ENCODE measurements at regions not wholly inside any gene's neighbourhood (a gene's known extent, or its start where the extent isn't known, plus 50 kb on each side); places are given as distances from the start of the nearest gene placed in this dataset.

DNA sequence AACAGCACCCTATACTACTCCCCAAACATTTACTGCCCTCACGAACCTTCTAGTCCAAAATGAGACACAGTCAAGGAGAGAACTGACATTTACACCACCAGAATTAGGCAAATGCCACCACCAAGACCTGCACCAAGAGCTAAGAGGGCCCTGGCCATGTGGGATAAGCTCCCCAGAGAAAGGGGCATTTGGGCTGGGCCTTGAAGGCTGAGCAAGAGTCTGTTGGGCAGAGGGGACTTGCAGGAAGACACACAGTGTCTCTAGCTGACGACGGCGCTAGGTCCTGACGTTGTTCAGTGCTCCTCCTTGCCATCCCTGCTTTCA lies 326.4 kb upstream of the ZMIZ1 start:
- CTCF ChIA-PET, result no interaction called here
- peaks cover 0 to 3% (median 0%) of the 10 kb centered on the region in 3 donors for H3K9me3 ChIP-seq (ENCODE audit: control extremely low read depth in 1 of 3, control insufficient read depth in 2 of 3, insufficient read depth in 1 of 3, low read length in 2 of 3)
- no peak overlapping the region for H3K27ac Mint-ChIP-seq
- H3K36me3 ChIP-seq (replicated peaks in 1 of 2; ENCODE audit: control extremely low read depth in 1 of 2, control insufficient read depth in 1 of 2, extremely low read depth in 1 of 2, insufficient read depth in 2 of 2, low read length in 1 of 2), result no peaks in the 10 kb centered on the region
- H3K79me2 ChIP-seq (ENCODE audit: control insufficient read depth, insufficient read depth, low read length), result no peaks in the 10 kb centered on the region
- no peak overlapping the region for H3K4me3 ChIP-seq (ENCODE audit: control extremely low read depth in 1 of 5, extremely low read depth in 1 of 5, insufficient read depth in 1 of 5, low read depth in 2 of 5, low read length in 4 of 5)
- ATAC-seq (ENCODE audit: low read depth) (no peak), DNase-seq (no peak)
- H3K4me1 ChIP-seq (ENCODE audit: control insufficient read depth in 2 of 2, insufficient read depth in 2 of 2, low read length in 2 of 2), result no peaks in the 10 kb centered on the region
- H3K27me3 Mint-ChIP-seq, result peaks cover 27% of the 10 kb centered on the region
- POLR2A ChIA-PET, result no interaction called here
- H3K27ac ChIP-seq (ENCODE audit: low read length in 2 of 2), result no peak overlapping the region
- H3K4me2 ChIP-seq (replicated peaks; ENCODE audit: low read depth, low read length, poor library complexity, severe bottlenecking), result no peak overlapping the region
- no peak overlapping the region for H2AFZ ChIP-seq (ENCODE audit: insufficient read depth, low read depth, low read length, poor library complexity, severe bottlenecking)
- intact Hi-C loops (cut with micrococcal nuclease), result no loop called here
- no peak overlapping the region for H3K9ac ChIP-seq (ENCODE audit: low read length)
- WGBS (ENCODE audit: insufficient coverage), result 87% methylated on average over 5 of the region's 5 CpGs
- H4K20me1 ChIP-seq (ENCODE audit: control insufficient read depth, insufficient read depth, low read length, poor library complexity, severe bottlenecking), result no peaks in the 10 kb centered on the region
- H3K27me3 ChIP-seq (replicated peaks in 1 of 4; ENCODE audit: control extremely low read depth in 1 of 4, control insufficient read depth in 3 of 4, insufficient read depth in 4 of 4, low read length in 3 of 4), result peaks cover 0 to 4% (median under 1%) of the 10 kb centered on the region in 4 experiments
- no peak overlapping the region for H3K4me3 Mint-ChIP-seq
- TF ChIP-seq EZH2 (IDR thresholded peaks at IDR 0.05; ENCODE audit: borderline replicate concordance, insufficient read depth, low read depth, low read length, poor library complexity, severe bottlenecking), result no peak
- TF ChIP-seq, protein P1, sequence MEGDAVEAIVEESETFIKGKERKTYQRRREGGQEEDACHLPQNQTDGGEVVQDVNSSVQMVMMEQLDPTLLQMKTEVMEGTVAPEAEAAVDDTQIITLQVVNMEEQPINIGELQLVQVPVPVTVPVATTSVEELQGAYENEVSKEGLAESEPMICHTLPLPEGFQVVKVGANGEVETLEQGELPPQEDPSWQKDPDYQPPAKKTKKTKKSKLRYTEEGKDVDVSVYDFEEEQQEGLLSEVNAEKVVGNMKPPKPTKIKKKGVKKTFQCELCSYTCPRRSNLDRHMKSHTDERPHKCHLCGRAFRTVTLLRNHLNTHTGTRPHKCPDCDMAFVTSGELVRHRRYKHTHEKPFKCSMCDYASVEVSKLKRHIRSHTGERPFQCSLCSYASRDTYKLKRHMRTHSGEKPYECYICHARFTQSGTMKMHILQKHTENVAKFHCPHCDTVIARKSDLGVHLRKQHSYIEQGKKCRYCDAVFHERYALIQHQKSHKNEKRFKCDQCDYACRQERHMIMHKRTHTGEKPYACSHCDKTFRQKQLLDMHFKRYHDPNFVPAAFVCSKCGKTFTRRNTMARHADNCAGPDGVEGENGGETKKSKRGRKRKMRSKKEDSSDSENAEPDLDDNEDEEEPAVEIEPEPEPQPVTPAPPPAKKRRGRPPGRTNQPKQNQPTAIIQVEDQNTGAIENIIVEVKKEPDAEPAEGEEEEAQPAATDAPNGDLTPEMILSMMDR (IDR thresholded peaks at IDR 0.05), result no peak
- H3K9me3 Mint-ChIP-seq (ENCODE audit: insufficient read depth), result peaks cover 1% of the 10 kb centered on the region
- no peaks in the 10 kb centered on the region for H3K4me1 Mint-ChIP-seq

DNA sequence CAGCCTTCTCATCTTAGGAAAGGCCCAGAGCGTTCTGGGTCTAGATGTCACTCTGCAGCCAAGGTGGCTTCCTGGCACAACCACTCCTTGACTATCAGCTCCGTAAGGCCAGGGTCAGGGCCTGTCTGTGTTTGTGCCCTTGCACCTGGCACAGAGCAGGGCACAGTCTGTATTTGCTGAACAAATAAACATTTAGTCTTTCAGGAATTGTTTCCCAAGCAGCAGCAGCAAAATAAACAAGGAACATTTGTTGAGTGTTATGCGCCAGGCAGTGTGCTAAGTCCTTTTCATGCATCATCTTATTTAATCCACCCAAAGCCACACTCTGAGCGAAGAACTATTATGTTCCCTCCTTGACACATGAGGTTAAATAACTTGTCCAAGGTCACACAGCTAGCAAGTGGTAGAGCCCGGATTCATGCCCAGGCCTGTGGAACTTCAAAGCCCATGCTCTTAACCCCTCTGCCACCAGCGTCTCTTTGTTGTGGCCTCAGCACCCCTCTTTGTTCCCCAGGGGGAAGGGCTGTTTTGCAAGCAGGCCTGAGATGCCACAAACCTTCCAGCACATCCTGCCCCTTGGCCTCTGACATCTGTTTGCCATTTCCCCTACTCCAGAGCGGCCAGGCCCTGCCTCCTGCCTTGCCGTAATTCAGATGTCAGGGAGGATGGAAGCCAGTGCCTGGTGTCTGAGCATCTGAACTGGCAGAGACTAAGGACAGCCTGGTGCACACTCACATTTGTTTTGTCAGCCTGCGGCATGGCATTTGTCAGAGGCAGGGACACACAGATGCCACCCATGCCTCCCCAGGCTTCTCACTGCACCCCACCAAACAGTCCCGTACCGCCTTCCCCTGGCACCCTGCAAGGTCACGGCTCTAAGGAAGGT lies 325.8 kb upstream of the ZMIZ1 start:
- no peaks in the 10 kb centered on the region for H3K9me3 Mint-ChIP-seq (ENCODE audit: insufficient read depth)
- no peak for TF ChIP-seq EZH2 (IDR thresholded peaks at IDR 0.05; ENCODE audit: borderline replicate concordance, insufficient read depth, low read depth, low read length, poor library complexity, severe bottlenecking)
- TF ChIP-seq, protein P1 (IDR thresholded peaks at IDR 0.05), result no peak
- H3K27me3 Mint-ChIP-seq, result peaks cover 28% of the 10 kb centered on the region
- H3K4me3 ChIP-seq (ENCODE audit: control extremely low read depth in 1 of 5, extremely low read depth in 1 of 5, insufficient read depth in 1 of 5, low read depth in 2 of 5, low read length in 4 of 5), result no peak overlapping the region
- ATAC-seq (ENCODE audit: low read depth) (no peak), DNase-seq (no peak)
- no peak overlapping the region for H3K27ac Mint-ChIP-seq
- H3K79me2 ChIP-seq (ENCODE audit: control insufficient read depth, insufficient read depth, low read length), result no peaks in the 10 kb centered on the region
- 39% methylated on average over 11 of the region's 12 CpGs for WGBS (ENCODE audit: insufficient coverage)
- no peak overlapping the region for H3K27ac ChIP-seq (ENCODE audit: low read length in 2 of 2)
- H3K4me2 ChIP-seq (replicated peaks; ENCODE audit: low read depth, low read length, poor library complexity, severe bottlenecking), result no peak overlapping the region
- no peaks in the 10 kb centered on the region for H3K36me3 ChIP-seq (replicated peaks in 1 of 2; ENCODE audit: control extremely low read depth in 1 of 2, control insufficient read depth in 1 of 2, extremely low read depth in 1 of 2, insufficient read depth in 2 of 2, low read length in 1 of 2)
- H3K9me3 ChIP-seq (ENCODE audit: control extremely low read depth in 1 of 3, control insufficient read depth in 2 of 3, insufficient read depth in 1 of 3, low read length in 2 of 3), result peaks cover 0 to 3% (median 0%) of the 10 kb centered on the region in 3 donors
- POLR2A ChIA-PET, result no interaction called here
- no peak overlapping the region for H3K4me3 Mint-ChIP-seq
- no peaks in the 10 kb centered on the region for H3K4me1 ChIP-seq (ENCODE audit: control insufficient read depth in 2 of 2, insufficient read depth in 2 of 2, low read length in 2 of 2)
- H3K9ac ChIP-seq (ENCODE audit: low read length), result no peak overlapping the region
- H2AFZ ChIP-seq (ENCODE audit: insufficient read depth, low read depth, low read length, poor library complexity, severe bottlenecking), result no peak overlapping the region
- H3K4me1 Mint-ChIP-seq, result no peaks in the 10 kb centered on the region
- peaks cover 0 to 4% (median under 1%) of the 10 kb centered on the region in 4 experiments for H3K27me3 ChIP-seq (replicated peaks in 1 of 4; ENCODE audit: control extremely low read depth in 1 of 4, control insufficient read depth in 3 of 4, insufficient read depth in 4 of 4, low read length in 3 of 4)
- intact Hi-C loops (cut with micrococcal nuclease), result no loop called here
- H4K20me1 ChIP-seq (ENCODE audit: control insufficient read depth, insufficient read depth, low read length, poor library complexity, severe bottlenecking), result no peaks in the 10 kb centered on the region
- CTCF ChIA-PET, result no interaction called here
